ENCODE measurements at regions not wholly inside any gene's neighbourhood (a gene's known extent, or its start where the extent isn't known, plus 50 kb on each side); places are given as distances from the start of the nearest gene placed in this dataset. TPM values are rescaled to one million over a fixed set of nuclear protein-coding genes. Genes with fewer than 3 reads are reported as not detected.

- peak; percentile 10 for DNase-seq (ENCODE audit: low read depth)
Observed at GRCh38 chr11:43212279-43212678, 99.5 kb upstream of the API5 start.

- DNase-seq (ENCODE audit: low read depth) = no peak
Observed at GRCh38 chr11:43214471-43214870, 97.3 kb upstream of the API5 start.

GRCh38 chr11:43217849-43218248 is 93.9 kb upstream of the API5 start:
- DNase-seq (ENCODE audit: low read depth) = no peak

- DNase-seq (ENCODE audit: low read depth) = peak; percentile 46
Observed at GRCh38 chr11:43222215-43222614, 89.6 kb upstream of the API5 start.

GRCh38 chr11:43223026-43223425 is 88.8 kb upstream of the API5 start:
- DNase-seq (ENCODE audit: low read depth) = no peak

- no peak for DNase-seq (ENCODE audit: low read depth)
Observed at GRCh38 chr11:43234881-43235280, 76.9 kb upstream of the API5 start.

- DNase-seq (ENCODE audit: low read depth) = no peak
Observed at GRCh38 chr11:43238341-43238740, 73.5 kb upstream of the API5 start.

GRCh38 chr11:43239791-43240190 is 72.0 kb upstream of the API5 start:
- no peak for DNase-seq (ENCODE audit: low read depth)

- DNase-seq (ENCODE audit: low read depth) = no peak
Observed at GRCh38 chr11:43242401-43242800, 69.4 kb upstream of the API5 start.

- no peak for DNase-seq (ENCODE audit: low read depth)
Observed at GRCh38 chr11:43243927-43244326, 67.9 kb upstream of the API5 start.

GRCh38 chr11:43245466-43245865 is 66.3 kb upstream of the API5 start:
- no peak for DNase-seq (ENCODE audit: low read depth)

- DNase-seq (ENCODE audit: low read depth) = no peak
Observed at GRCh38 chr11:43250309-43250708, 61.5 kb upstream of the API5 start.

- no peak for DNase-seq (ENCODE audit: low read depth)
Observed at GRCh38 chr11:43261775-43262174, 50.0 kb upstream of the API5 start.

Small RNA genes in the stretch of these regions (small RNA-seq; reads per million reads assigned to genes)
- gene AC021006.3 (not detected), gene AC109810.1 (not detected)

All from HT1080 (cell line).